ENCODE measurements at regions not wholly inside any gene's neighbourhood (a gene's known extent, or its start where the extent isn't known, plus 50 kb on each side); places are given as distances from the start of the nearest gene placed in this dataset.
A peak's percentile ranks its signal among the peaks of the same experiment; 100 is the strongest.

GRCh38 chr5:167812871-167813270, 478.6 kb upstream of the WWC1 start:
- ATAC-seq: no peak
- DNase-seq (ENCODE audit: low spot score): no peak
- intact Hi-C loops (cut with DNase I): no loop called here

- no peak for ATAC-seq
- intact Hi-C loops (cut with DNase I): no loop called here
Measured at GRCh38 chr5:167813389-167813788, 478.1 kb upstream of the WWC1 start.

GRCh38 chr5:167814040-167814439, 477.4 kb upstream of the WWC1 start:
- no peak for ATAC-seq
- intact Hi-C loops (cut with DNase I): no loop called here
- no peak for DNase-seq (ENCODE audit: low spot score)

More at GRCh38 chr5:167813389-167813788, 478.1 kb upstream of the WWC1 start:
- DNase-seq (ENCODE audit: low spot score): no peak

GRCh38 chr5:167814828-167815227, 476.6 kb upstream of the WWC1 start:
- intact Hi-C loops (cut with DNase I): no loop called here
- ATAC-seq (peak; percentile 97), DNase-seq (ENCODE audit: low spot score) (no peak)

- no peak for DNase-seq (ENCODE audit: low spot score)
- intact Hi-C loops (cut with DNase I): no loop called here
- ATAC-seq: no peak
Measured at GRCh38 chr5:167816354-167816753, 475.1 kb upstream of the WWC1 start.

- intact Hi-C loops (cut with DNase I): no loop called here
- DNase-seq (ENCODE audit: low spot score) (no peak), ATAC-seq (no peak)
Measured at GRCh38 chr5:167816864-167817263, 474.6 kb upstream of the WWC1 start.

GRCh38 chr5:167819406-167819805, 472.0 kb upstream of the WWC1 start:
- intact Hi-C loops (cut with DNase I): no loop called here
- DNase-seq (ENCODE audit: low spot score): no peak
- no peak for ATAC-seq

- DNase-seq (ENCODE audit: low spot score) (no peak), ATAC-seq (peak; percentile 83)
- intact Hi-C loops (cut with DNase I): no loop called here
Measured at GRCh38 chr5:167820101-167820990, 471.1 kb upstream of the WWC1 start.

GRCh38 chr5:167821151-167821550, 470.3 kb upstream of the WWC1 start:
- DNase-seq (ENCODE audit: low spot score) (no peak), ATAC-seq (peak; percentile 65)
- intact Hi-C loops (cut with DNase I): no loop called here

GRCh38 chr5:167821669-167822068, 469.8 kb upstream of the WWC1 start:
- no peak for ATAC-seq
- no peak for DNase-seq (ENCODE audit: low spot score)
- intact Hi-C loops (cut with DNase I): no loop called here

GRCh38 chr5:167822241-167822640, 469.2 kb upstream of the WWC1 start:
- DNase-seq (ENCODE audit: low spot score) (no peak), ATAC-seq (no peak)
- intact Hi-C loops (cut with DNase I): no loop called here

GRCh38 chr5:167823405-167823804, 468.0 kb upstream of the WWC1 start:
- intact Hi-C loops (cut with DNase I): no loop called here
- DNase-seq (ENCODE audit: low spot score): no peak
- no peak for ATAC-seq

- ATAC-seq (peak; percentile 33), DNase-seq (ENCODE audit: low spot score) (no peak)
- intact Hi-C loops (cut with DNase I): no loop called here
Measured at GRCh38 chr5:167827766-167828165, 463.7 kb upstream of the WWC1 start.

- intact Hi-C loops (cut with DNase I): no loop called here
- ATAC-seq (no peak), DNase-seq (ENCODE audit: low spot score) (no peak)
Measured at GRCh38 chr5:167831754-167832504, 459.5 kb upstream of the WWC1 start.

GRCh38 chr5:167832609-167833008, 458.8 kb upstream of the WWC1 start:
- DNase-seq (ENCODE audit: low spot score) (no peak), ATAC-seq (no peak)
- intact Hi-C loops (cut with DNase I): no loop called here

GRCh38 chr5:167833456-167833855, 458.0 kb upstream of the WWC1 start:
- DNase-seq (ENCODE audit: low spot score) (no peak), ATAC-seq (no peak)
- intact Hi-C loops (cut with DNase I): no loop called here

- intact Hi-C loops (cut with DNase I): no loop called here
- no peak for DNase-seq (ENCODE audit: low spot score)
- ATAC-seq: no peak
Measured at GRCh38 chr5:167835146-167835545, 456.3 kb upstream of the WWC1 start.

GRCh38 chr5:167837127-167837526, 454.3 kb upstream of the WWC1 start:
- ATAC-seq (no peak), DNase-seq (ENCODE audit: low spot score) (no peak)
- intact Hi-C loops (cut with DNase I): no loop called here

- intact Hi-C loops (cut with DNase I): no loop called here
- DNase-seq (ENCODE audit: low spot score): no peak
- ATAC-seq: no peak
Measured at GRCh38 chr5:167839065-167839464, 452.4 kb upstream of the WWC1 start.

- DNase-seq (ENCODE audit: low spot score) (no peak), ATAC-seq (peak; percentile 46)
- intact Hi-C loops (cut with DNase I): no loop called here
Measured at GRCh38 chr5:167840527-167841130, 450.8 kb upstream of the WWC1 start.

Data from sciatic nerve (tissue), 2 donors.